Breast epithelium (tissue), 3 donors: ENCODE measurements at regions not wholly inside any gene's neighbourhood (a gene's known extent, or its start where the extent isn't known, plus 50 kb on each side); places are given as distances from the start of the nearest gene placed in this dataset.

Source experiments
- POLR2AphosphoS5 ChIP-seq, 3 donors: sonication (generic); formaldehyde crosslinking; IDR thresholded peaks; one replicate each; pipeline ENCODE4 v1.6.1; 2017; ENCODE audit warnings: antibody characterized with exemption in 3 of 3
- TF ChIP-seq, protein P1 (sequence below), 3 donors: fragments of 450-650 bp; IDR thresholded peaks; one replicate each; pipeline ENCODE4 v1.5.1; 2016 to 2017; ENCODE audit warnings: antibody characterized with exemption in 3 of 3, mild to moderate bottlenecking in 3 of 3, moderate library complexity in 3 of 3

GRCh38 chr2:42953216-42953615 lies 160.8 kb upstream of the HAAO start:
- TF ChIP-seq, protein P1, sequence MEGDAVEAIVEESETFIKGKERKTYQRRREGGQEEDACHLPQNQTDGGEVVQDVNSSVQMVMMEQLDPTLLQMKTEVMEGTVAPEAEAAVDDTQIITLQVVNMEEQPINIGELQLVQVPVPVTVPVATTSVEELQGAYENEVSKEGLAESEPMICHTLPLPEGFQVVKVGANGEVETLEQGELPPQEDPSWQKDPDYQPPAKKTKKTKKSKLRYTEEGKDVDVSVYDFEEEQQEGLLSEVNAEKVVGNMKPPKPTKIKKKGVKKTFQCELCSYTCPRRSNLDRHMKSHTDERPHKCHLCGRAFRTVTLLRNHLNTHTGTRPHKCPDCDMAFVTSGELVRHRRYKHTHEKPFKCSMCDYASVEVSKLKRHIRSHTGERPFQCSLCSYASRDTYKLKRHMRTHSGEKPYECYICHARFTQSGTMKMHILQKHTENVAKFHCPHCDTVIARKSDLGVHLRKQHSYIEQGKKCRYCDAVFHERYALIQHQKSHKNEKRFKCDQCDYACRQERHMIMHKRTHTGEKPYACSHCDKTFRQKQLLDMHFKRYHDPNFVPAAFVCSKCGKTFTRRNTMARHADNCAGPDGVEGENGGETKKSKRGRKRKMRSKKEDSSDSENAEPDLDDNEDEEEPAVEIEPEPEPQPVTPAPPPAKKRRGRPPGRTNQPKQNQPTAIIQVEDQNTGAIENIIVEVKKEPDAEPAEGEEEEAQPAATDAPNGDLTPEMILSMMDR (IDR thresholded peaks at IDR 0.05) = no peak
- no peak for TF ChIP-seq POLR2AphosphoS5 (IDR thresholded peaks at IDR 0.05)
